GM21723 (cell line): ENCODE measurements at regions not wholly inside any gene's neighbourhood (a gene's known extent, or its start where the extent isn't known, plus 50 kb on each side); places are given as distances from the start of the nearest gene placed in this dataset.
"Not testable (repeated sequence)": the region's sequence is repeated elsewhere in the genome, so short reads cannot be mapped to it uniquely, and the experiment has no call there.

Experiments
- ATAC-seq: cut with Tn5 transposase; IDR thresholded peaks from one replicate; pipeline ENCODE4 v1.9.1; 2021; ENCODE audit warnings: mild to moderate bottlenecking, moderate library complexity; ENCODE audit not compliant: unreplicated experiment

DNA sequence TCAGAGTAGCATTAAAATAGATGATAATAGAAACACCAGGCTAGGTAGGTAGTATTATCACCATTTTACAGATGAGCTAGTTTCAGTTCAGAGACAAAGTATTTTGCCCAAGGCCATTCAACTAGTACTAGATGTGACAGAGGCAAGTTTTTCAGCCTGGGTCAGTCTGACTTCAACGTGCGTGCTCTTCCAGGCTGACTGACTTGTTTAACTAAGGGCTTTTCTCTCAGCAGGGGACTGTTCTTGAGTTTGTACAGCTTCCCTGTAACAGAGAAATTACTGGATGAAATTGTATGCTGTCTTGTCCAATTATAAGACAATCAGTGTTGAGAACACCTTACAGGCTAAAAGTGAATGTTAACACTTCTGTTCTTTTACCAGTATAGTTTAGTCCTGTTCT is 333.5 kb upstream of the MAN1A1 start:
- no peak for ATAC-seq

DNA sequence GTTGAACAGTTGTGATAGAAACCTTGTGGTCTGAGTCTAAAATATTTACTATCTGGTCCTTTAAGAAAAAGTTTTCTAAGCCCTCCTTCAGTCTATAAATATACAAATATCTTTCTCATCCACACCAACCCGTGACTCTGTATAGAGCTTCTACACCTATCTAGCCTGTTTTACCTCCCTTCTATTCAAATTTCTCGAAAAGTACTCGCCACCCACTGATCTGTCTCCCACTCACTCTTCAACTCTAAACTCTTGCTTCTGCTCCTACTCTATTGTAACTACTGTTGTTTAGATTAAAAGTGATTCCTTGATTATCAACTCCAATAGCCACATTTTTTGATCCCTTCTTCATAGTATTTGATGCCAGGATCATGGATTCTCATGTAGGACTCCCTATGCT is 329.4 kb upstream of the MAN1A1 start:
- ATAC-seq: no peak

DNA sequence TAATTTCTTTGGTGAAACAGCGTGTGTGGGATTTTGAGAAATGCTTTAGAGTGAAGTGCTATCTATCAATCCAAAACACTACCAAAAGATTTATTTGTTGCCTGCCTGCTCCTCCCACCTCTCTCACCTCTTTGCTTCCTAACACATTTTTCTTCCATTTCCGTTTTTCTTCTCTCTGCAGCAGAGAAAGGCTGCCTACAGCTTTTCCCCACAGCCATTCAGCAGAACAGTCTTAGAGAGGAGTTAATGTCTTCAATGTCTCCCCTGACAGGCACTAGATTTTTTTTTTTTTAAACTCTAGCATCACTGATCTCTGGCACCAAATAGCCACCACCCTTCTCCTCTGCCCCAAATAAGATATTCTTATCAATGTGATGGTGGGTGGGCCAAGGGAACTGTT is 327.8 kb upstream of the MAN1A1 start:
- no peak for ATAC-seq

DNA sequence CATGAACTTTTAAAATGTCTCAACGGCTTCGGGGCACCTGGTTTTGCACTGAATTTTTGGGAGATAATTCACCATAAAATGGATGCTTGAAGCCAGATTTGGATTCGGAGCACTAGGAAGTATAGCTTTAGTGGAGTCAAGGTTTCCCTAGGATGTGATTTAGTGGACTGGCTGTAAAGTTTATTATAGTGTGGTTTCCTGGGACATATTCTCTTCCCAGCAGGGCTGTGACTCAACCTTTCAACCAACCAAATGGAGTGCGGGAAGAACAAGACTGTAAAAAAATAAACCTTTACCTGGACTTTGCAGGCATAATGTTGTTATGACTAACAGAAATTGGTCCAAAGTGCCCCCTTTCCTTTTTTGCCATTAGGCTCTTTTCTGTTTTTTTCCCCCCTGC is 327.4 kb upstream of the MAN1A1 start:
- ATAC-seq: no peak

DNA sequence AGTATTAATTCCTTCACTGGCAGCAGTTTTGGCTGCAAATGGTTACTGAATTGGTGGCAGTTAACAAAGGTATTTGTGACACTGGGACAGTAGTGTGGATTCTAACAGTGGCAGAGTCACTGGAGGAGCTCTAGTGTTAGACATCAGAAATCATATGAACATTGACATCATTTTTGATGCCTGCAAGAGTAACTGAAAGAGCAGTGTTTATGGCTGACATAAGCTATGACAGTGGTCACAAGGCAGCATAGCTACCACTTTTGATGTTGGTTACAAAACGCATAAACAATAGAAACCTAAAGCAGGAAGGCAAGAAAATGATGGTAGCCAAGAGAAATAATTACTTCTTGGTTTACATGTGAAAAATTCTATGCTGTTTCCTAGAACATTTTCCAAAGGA is 326.7 kb upstream of the MAN1A1 start:
- ATAC-seq: no peak

GRCh38 chr6:119673741-119674140 is 324.2 kb upstream of the MAN1A1 start:
- ATAC-seq: no peak

DNA sequence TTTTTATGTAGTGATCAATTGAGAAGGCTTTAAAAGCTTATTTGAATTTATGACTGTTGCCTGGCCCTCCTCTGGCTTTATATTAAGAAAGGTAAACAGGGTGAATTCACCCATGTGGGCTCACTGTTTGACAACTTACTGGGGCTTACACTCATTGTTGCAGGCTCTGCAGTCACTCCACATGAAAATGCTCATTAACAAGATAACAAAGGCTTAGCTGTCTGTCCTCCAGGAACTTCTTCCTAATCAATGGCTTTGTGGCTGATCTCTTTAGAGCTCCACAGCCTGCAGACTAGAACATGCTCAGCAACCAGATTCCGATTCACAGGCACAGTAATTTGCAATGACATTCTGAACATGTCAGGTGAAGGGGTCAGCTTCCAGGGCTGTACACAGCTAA is 323.2 kb upstream of the MAN1A1 start:
- no peak for ATAC-seq

DNA sequence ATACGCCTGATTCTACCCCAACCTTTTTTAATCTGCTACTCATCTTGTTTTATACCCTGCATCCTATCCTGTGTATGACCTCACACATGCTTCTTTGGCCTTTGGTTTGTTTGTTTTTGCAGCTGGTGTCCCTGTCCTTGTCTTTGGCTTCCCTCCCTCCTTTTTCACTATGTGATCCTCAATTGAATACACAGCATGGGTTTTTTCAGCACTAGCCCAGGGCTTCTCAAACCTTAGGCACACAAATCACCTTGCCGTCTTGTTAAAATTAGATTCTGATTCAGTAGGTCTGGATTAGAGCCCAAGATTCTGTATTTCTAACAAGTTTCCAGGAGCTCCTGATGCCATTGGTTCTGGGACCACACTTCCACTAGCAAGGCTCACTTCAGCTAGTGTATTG is 321.5 kb upstream of the MAN1A1 start:
- no peak for ATAC-seq

DNA sequence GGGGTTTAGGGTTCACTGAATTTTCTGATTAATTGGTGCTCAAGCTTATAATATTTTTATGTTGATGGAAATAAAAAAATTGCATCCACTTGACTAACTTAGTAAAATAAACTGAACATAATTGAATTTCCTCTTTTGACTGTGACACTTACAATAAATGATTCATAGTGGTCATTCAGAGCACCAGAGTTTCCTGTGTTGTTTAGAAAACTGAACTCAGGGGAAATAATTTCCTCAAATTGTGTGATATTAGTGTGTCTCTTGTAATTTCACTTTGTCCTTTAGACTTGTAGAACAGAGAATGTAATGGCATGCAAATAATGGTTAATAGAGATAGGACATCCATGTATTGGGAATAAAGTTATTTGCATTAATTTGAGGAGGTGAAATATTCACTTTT is 319.7 kb upstream of the MAN1A1 start:
- no peak for ATAC-seq

GRCh38 chr6:119665432-119665831 is 315.9 kb upstream of the MAN1A1 start:
- not testable (repeated sequence) for ATAC-seq

DNA sequence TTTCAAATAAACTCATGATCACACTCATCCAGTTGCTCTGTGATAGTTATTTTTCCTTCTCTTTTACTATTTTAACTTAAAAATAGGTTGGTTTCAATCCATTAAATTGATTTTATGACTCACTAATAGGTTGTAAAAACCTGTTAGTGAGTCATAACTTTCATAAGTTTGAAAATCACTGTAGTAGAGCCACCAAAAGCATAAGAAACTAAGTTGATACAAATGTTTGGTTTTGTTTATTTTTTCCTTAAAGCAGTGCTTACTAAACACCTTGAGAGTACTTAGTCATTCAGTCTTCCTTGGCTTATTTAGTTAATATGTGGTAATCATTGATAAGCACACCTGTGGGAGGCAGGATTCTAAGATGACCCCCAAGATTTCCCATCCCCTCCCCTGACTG is 312.1 kb upstream of the MAN1A1 start:
- ATAC-seq: no peak

DNA sequence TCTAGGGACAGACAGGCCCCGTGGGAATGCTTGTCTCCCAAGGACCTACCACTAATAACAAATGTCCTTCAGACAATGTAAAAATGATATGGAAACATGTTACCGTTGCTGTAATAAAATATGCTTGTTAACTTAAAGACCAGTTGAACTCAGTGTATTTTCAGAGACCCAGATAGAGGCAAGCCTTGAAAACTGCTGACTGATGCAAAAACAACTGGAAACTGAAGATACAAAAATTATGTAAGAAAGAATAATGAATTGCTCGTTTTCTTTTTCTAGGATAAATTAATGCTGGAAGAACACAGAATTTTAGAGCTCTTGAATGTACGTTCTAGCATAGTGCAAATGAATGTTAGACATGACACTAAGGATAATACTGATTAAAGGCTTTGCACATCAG is 311.5 kb upstream of the MAN1A1 start:
- no peak for ATAC-seq

GRCh38 chr6:119658917-119659316 is 309.4 kb upstream of the MAN1A1 start:
- ATAC-seq: no peak

GRCh38 chr6:119655124-119655523 is 305.6 kb upstream of the MAN1A1 start:
- no peak for ATAC-seq

DNA sequence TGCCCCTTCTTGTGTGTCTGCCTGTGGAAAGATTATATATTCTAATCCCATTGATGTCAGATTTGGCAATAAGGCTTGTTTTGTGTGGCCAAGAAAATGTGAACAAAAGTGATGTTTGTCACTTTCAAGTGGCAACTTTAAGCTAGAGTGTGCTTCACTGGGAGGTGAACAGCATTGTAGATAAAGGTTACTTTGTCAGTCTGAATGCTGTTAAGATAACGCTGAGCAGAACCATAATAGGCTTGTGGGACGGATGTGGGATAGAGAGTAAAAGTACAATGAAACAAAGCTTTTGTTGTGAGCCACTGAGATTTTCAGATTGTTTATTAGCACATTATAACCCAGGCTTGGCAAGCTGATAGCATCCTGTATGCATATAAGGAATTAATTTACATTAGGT is 303.8 kb upstream of the MAN1A1 start:
- ATAC-seq: no peak

DNA sequence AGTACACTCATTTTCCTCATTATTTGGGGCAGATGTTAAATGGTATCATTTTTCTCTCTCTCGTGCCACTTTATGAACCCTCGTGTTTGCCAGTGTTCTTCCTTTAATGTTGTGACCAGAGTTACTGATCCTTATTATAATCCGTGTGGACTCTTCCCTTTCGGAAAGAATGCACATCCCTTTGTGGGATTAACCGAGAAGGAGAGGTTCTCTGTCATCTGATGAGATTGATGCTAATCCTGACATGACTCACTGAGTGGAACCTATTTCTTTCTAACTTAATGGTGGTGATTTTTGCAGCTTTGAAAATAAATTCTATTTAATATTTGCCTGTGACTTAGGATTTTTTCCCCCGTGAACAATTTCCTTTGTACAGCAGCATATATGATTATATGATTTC is 300.0 kb upstream of the MAN1A1 start:
- ATAC-seq: no peak

- ATAC-seq: no peak
Observed at GRCh38 chr6:119647309-119647708, 297.7 kb upstream of the MAN1A1 start.

DNA sequence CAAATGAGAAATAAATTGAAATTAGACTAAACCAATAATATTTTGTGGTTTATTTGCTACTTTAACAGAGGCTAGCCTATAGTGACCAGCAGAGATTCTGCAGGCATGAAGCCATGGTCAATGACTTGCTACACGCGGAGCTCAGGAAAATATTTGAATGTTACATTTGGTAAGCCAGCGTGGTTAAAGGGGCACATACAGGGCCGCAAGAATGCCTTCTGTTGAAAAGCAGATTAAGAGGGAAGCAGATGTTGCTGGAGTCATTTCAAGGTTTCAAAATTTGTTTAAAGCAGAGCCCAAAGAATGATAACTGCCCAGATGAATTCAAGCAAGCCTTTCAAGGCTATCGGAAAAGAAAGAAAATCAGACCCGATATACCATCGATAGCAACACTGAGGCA is 294.3 kb upstream of the MAN1A1 start:
- ATAC-seq: no peak

DNA sequence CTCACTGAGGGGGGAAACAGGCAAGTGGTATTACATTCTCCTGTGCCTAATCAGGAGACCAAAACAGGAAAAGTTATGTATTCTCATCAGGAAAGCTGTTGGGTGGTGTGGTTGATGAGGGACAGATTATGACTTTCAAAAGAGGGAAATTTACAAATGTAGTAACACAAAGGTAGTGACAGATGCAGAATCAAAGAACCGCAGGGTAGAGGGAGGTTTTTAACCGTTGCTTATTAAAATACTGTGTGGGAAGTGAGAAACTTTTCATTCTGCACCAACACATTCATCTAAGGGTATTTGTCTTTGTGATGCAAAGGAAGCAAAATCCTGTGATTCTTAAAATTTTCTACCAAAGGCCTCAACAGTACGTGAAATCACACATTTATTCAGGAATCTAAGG is 288.2 kb upstream of the MAN1A1 start:
- ATAC-seq: no peak

DNA sequence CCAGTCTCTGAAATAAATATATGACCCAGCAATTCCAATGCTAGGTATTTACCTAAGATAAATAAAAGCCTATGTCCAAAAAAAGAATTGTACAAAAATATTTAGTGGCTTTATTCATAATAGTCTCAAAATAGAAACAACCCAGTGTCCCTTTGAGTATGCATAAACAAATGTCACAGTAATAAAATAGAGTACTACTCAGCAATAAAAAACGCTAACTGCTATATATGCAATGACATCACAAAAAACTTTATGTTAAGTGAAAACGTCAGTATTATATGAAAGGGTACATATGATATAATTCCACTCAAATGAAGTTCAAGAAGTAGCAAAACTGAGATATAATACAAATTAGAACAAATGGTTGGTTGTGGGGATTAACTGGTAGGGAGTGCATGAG is 286.5 kb upstream of the MAN1A1 start:
- ATAC-seq: no peak

DNA sequence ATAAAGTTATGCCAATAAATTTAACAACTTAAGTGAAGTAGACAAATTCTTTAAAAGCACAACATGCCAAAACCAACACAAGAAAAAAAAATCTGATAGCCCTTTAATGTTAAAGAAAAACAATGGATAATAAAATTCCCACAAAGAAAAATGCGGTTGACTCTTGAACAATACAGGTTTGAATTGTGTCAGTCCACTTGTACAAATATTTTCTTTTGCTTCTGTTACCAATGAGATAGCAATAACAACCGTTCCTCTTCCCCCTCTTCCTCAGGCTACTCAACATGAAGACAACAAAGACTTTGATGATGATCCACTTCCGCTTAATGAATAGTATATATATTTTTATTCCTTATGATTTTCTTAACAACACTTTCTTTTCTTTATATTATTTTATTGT is 283.9 kb upstream of the MAN1A1 start:
- ATAC-seq: no peak

GRCh38 chr6:119630561-119631192 is 281.1 kb upstream of the MAN1A1 start:
- no peak for ATAC-seq
